HUES48 (cell line): ENCODE measurements at regions not wholly inside any gene's neighbourhood (a gene's known extent, or its start where the extent isn't known, plus 50 kb on each side); places are given as distances from the start of the nearest gene placed in this dataset.
"Not testable (repeated sequence)": the region's sequence is repeated elsewhere in the genome, so short reads cannot be mapped to it uniquely, and the experiment has no call there.

Source experiments
- H3K27ac ChIP-seq: one replicate; pipeline ENCODE4 v1.7.0; 2013; ENCODE audit warnings: low read depth, low read length, inconsistent platforms
- H3K27me3 ChIP-seq: 2 replicates; pipeline ENCODE4 v1.6.1; 2013; ENCODE audit warnings: mild to moderate bottlenecking, low read length; ENCODE audit not compliant: control insufficient read depth, insufficient read depth
- H3K36me3 ChIP-seq: 2 replicates; pipeline ENCODE4 v1.6.1; 2013; ENCODE audit warnings: low read length; ENCODE audit not compliant: control insufficient read depth, insufficient read depth
- H3K4me1 ChIP-seq: 2 replicates; pipeline ENCODE4 v1.6.1; 2013; ENCODE audit warnings: mild to moderate bottlenecking, low read length; ENCODE audit not compliant: control insufficient read depth, insufficient read depth
- H3K4me3 ChIP-seq: 2 replicates; pipeline ENCODE4 v1.5.1; 2013; ENCODE audit warnings: mild to moderate bottlenecking, low read depth, low read length
- H3K9ac ChIP-seq: 2 replicates; pipeline ENCODE4 v1.6.1; 2013; ENCODE audit warnings: mild to moderate bottlenecking, low read depth, low read length, moderate library complexity
- H3K9me3 ChIP-seq: 2 replicates; pipeline ENCODE4 v1.6.1; 2013; ENCODE audit warnings: low read length; ENCODE audit not compliant: control insufficient read depth, insufficient read depth

- no peaks in the 10 kb centered on the region for H3K9me3 ChIP-seq
- no peaks in the 10 kb centered on the region for H3K36me3 ChIP-seq
- no peak overlapping the region for H3K4me3 ChIP-seq
Observed at GRCh38 chr13:59279028-59279427, 884.7 kb downstream of the DIAPH3 start.

GRCh38 chr13:59279576-59279975 is 884.2 kb downstream of the DIAPH3 start:
- Histone ChIP-seq H3K36me3 (no peaks in the 10 kb centered on the region), H3K4me3 (no peak overlapping the region), H3K9me3 (no peaks in the 10 kb centered on the region), H3K9ac (no peak overlapping the region), H3K27ac (no peak overlapping the region), H3K27me3 (peaks cover 27% of the 10 kb centered on the region), H3K4me1 (peaks cover 6% of the 10 kb centered on the region)

More at GRCh38 chr13:59279028-59279427, 884.7 kb downstream of the DIAPH3 start:
- peaks cover 27% of the 10 kb centered on the region for H3K27me3 ChIP-seq
- peaks cover 6% of the 10 kb centered on the region for H3K4me1 ChIP-seq
- H3K9ac ChIP-seq, result no peak overlapping the region
- no peak overlapping the region for H3K27ac ChIP-seq

- H3K9me3 ChIP-seq, result no peaks in the 10 kb centered on the region
- no peak overlapping the region for H3K9ac ChIP-seq
- H3K4me1 ChIP-seq, result peaks cover under 1% of the 10 kb centered on the region
- H3K4me3 ChIP-seq, result no peak overlapping the region
- peaks cover 27% of the 10 kb centered on the region for H3K27me3 ChIP-seq
- no peaks in the 10 kb centered on the region for H3K36me3 ChIP-seq
- H3K27ac ChIP-seq, result no peak overlapping the region
Observed at GRCh38 chr13:59280297-59280696, 883.4 kb downstream of the DIAPH3 start.

- no peaks in the 10 kb centered on the region for H3K9me3 ChIP-seq
- no peak overlapping the region for H3K9ac ChIP-seq
- H3K27ac ChIP-seq, result no peak overlapping the region
- no peaks in the 10 kb centered on the region; the same call in 1 of the 2 replicates for H3K4me1 ChIP-seq
- H3K36me3 ChIP-seq, result no peaks in the 10 kb centered on the region
- peaks cover 27% of the 10 kb centered on the region for H3K27me3 ChIP-seq
- H3K4me3 ChIP-seq, result no peak overlapping the region
Observed at GRCh38 chr13:59281453-59281852, 882.3 kb downstream of the DIAPH3 start.

- not testable (repeated sequence) for H3K36me3 ChIP-seq, H3K27ac ChIP-seq, H3K9ac ChIP-seq, H3K9me3 ChIP-seq, H3K4me3 ChIP-seq, H3K4me1 ChIP-seq, H3K27me3 ChIP-seq
Observed at GRCh38 chr13:59292240-59292639, 871.5 kb downstream of the DIAPH3 start.

- Histone ChIP-seq H3K9me3 (no peaks in the 10 kb centered on the region), H3K9ac (no peak overlapping the region), H3K4me1 (no peaks in the 10 kb centered on the region), H3K4me3 (no peak overlapping the region), H3K27me3 (no peaks in the 10 kb centered on the region), H3K27ac (no peak overlapping the region), H3K36me3 (no peaks in the 10 kb centered on the region)
Observed at GRCh38 chr13:59299584-59299983, 864.1 kb downstream of the DIAPH3 start.

- Histone ChIP-seq H3K9me3 (no peaks in the 10 kb centered on the region), H3K9ac (no peak overlapping the region), H3K27ac (no peak overlapping the region), H3K4me1 (no peaks in the 10 kb centered on the region), H3K36me3 (no peaks in the 10 kb centered on the region), H3K4me3 (no peak overlapping the region), H3K27me3 (no peaks in the 10 kb centered on the region)
Observed at GRCh38 chr13:59300355-59301173, 863.2 kb downstream of the DIAPH3 start.

- no peaks in the 10 kb centered on the region for H3K36me3 ChIP-seq
- H3K27ac ChIP-seq, result no peak overlapping the region
- H3K27me3 ChIP-seq, result no peaks in the 10 kb centered on the region
- H3K4me1 ChIP-seq, result no peaks in the 10 kb centered on the region
- no peaks in the 10 kb centered on the region for H3K9me3 ChIP-seq
- no peak overlapping the region for H3K9ac ChIP-seq
- H3K4me3 ChIP-seq, result no peak overlapping the region
Observed at GRCh38 chr13:59301174-59301567, 862.6 kb downstream of the DIAPH3 start.

GRCh38 chr13:59303433-59303832 is 860.3 kb downstream of the DIAPH3 start:
- Histone ChIP-seq H3K9ac (no peak overlapping the region), H3K36me3 (no peaks in the 10 kb centered on the region), H3K4me1 (no peaks in the 10 kb centered on the region), H3K9me3 (no peaks in the 10 kb centered on the region; the same call in 1 of the 2 replicates), H3K27me3 (no peaks in the 10 kb centered on the region), H3K27ac (no peak overlapping the region), H3K4me3 (no peak overlapping the region)

- no peaks in the 10 kb centered on the region for H3K36me3 ChIP-seq
- no peak overlapping the region for H3K4me3 ChIP-seq
- H3K9me3 ChIP-seq, result no peaks in the 10 kb centered on the region; the same call in 1 of the 2 replicates
- no peak overlapping the region for H3K27ac ChIP-seq
- H3K9ac ChIP-seq, result no peak overlapping the region
- no peaks in the 10 kb centered on the region for H3K27me3 ChIP-seq
- H3K4me1 ChIP-seq, result no peaks in the 10 kb centered on the region
Observed at GRCh38 chr13:59304596-59304995, 859.1 kb downstream of the DIAPH3 start.

- H3K27ac ChIP-seq, result no peak overlapping the region
- no peak overlapping the region for H3K9ac ChIP-seq
- H3K9me3 ChIP-seq, result no peaks in the 10 kb centered on the region; the same call in 1 of the 2 replicates
- H3K4me1 ChIP-seq, result no peaks in the 10 kb centered on the region
- no peak overlapping the region for H3K4me3 ChIP-seq
- no peaks in the 10 kb centered on the region for H3K27me3 ChIP-seq
- no peaks in the 10 kb centered on the region for H3K36me3 ChIP-seq
Observed at GRCh38 chr13:59305896-59306295, 857.8 kb downstream of the DIAPH3 start.
